ENCODE measurements at regions not wholly inside any gene's neighbourhood (a gene's known extent, or its start where the extent isn't known, plus 50 kb on each side); places are given as distances from the start of the nearest gene placed in this dataset.
A peak's percentile ranks its signal among the peaks of the same experiment; 100 is the strongest.

- DNase-seq (ENCODE audit: low spot score in 2 of 2): no peak
- Histone ChIP-seq H3K4me1 (no peaks in the 10 kb centered on the region), H3K36me3 (replicated peaks) (no peaks in the 10 kb centered on the region), H3K4me3 (no peak overlapping the region), H3K9me3 (no peaks in the 10 kb centered on the region), H3K27me3 (ENCODE audit: low read depth) (peaks cover 7% of the 10 kb centered on the region)
- in situ Hi-C loops (cut with MboI; ENCODE audit: low sequenced_read_pairs): no loop called here
Observed at GRCh38 chr1:55355549-55355948, 140.4 kb upstream of the USP24 start.

GRCh38 chr1:55353707-55354620 is 138.8 kb upstream of the USP24 start:
- Histone ChIP-seq H3K36me3 (replicated peaks) (no peaks in the 10 kb centered on the region), H3K9me3 (no peaks in the 10 kb centered on the region)
- in situ Hi-C loops (cut with MboI; ENCODE audit: low sequenced_read_pairs): no loop called here

GRCh38 chr1:55352811-55353180 is 137.6 kb upstream of the USP24 start:
- no peaks in the 10 kb centered on the region for H3K9me3 ChIP-seq
- in situ Hi-C loops (cut with MboI; ENCODE audit: low sequenced_read_pairs): no loop called here
- DNase-seq (ENCODE audit: low spot score in 2 of 2): no peak
- H3K4me3 ChIP-seq: no peak overlapping the region
- no peaks in the 10 kb centered on the region for H3K4me1 ChIP-seq
- peaks cover 7% of the 10 kb centered on the region for H3K27me3 ChIP-seq (ENCODE audit: low read depth)
- no peaks in the 10 kb centered on the region for H3K36me3 ChIP-seq (replicated peaks)

More at GRCh38 chr1:55353707-55354620, 138.8 kb upstream of the USP24 start:
- Histone ChIP-seq H3K4me1 (no peaks in the 10 kb centered on the region), H3K27me3 (ENCODE audit: low read depth) (peaks cover 7% of the 10 kb centered on the region), H3K4me3 (no peak overlapping the region)
- no peak for DNase-seq (ENCODE audit: low spot score in 2 of 2)

GRCh38 chr1:55352080-55352810 is 137.1 kb upstream of the USP24 start:
- Histone ChIP-seq H3K27me3 (ENCODE audit: low read depth) (peaks cover 6% of the 10 kb centered on the region), H3K36me3 (replicated peaks) (no peaks in the 10 kb centered on the region), H3K4me1 (no peaks in the 10 kb centered on the region), H3K4me3 (no peak overlapping the region), H3K9me3 (no peaks in the 10 kb centered on the region)
- DNase-seq (ENCODE audit: low spot score in 2 of 2): no peak
- in situ Hi-C loops (cut with MboI; ENCODE audit: low sequenced_read_pairs): no loop called here

- H3K36me3 ChIP-seq (replicated peaks): no peaks in the 10 kb centered on the region
- in situ Hi-C loops (cut with MboI; ENCODE audit: low sequenced_read_pairs): no loop called here
- peaks cover 4% of the 10 kb centered on the region; the same call in 1 of the 2 replicates for H3K27me3 ChIP-seq (ENCODE audit: low read depth)
- no peaks in the 10 kb centered on the region for H3K9me3 ChIP-seq
- no peaks in the 10 kb centered on the region for H3K4me1 ChIP-seq
- no peak overlapping the region for H3K4me3 ChIP-seq
- no peak for DNase-seq (ENCODE audit: low spot score in 2 of 2)
Observed at GRCh38 chr1:55348356-55348755, 133.2 kb upstream of the USP24 start.

- Histone ChIP-seq H3K36me3 (replicated peaks) (no peaks in the 10 kb centered on the region), H3K4me1 (no peaks in the 10 kb centered on the region), H3K4me3 (no peak overlapping the region), H3K27me3 (ENCODE audit: low read depth) (peaks cover 4% of the 10 kb centered on the region; the same call in 1 of the 2 replicates), H3K9me3 (no peaks in the 10 kb centered on the region)
- DNase-seq (ENCODE audit: low spot score in 2 of 2): no peak
- in situ Hi-C loops (cut with MboI; ENCODE audit: low sequenced_read_pairs): no loop called here
Observed at GRCh38 chr1:55347866-55348265, 132.7 kb upstream of the USP24 start.

GRCh38 chr1:55347041-55347440 is 131.9 kb upstream of the USP24 start:
- no peak for DNase-seq (ENCODE audit: low spot score in 2 of 2)
- H3K4me1 ChIP-seq: no peaks in the 10 kb centered on the region
- H3K27me3 ChIP-seq (ENCODE audit: low read depth): peaks cover 4% of the 10 kb centered on the region; the same call in 1 of the 2 replicates
- no peaks in the 10 kb centered on the region for H3K9me3 ChIP-seq
- in situ Hi-C loops (cut with MboI; ENCODE audit: low sequenced_read_pairs): no loop called here
- H3K4me3 ChIP-seq: no peak overlapping the region
- no peaks in the 10 kb centered on the region for H3K36me3 ChIP-seq (replicated peaks)

GRCh38 chr1:55346586-55346985 is 131.4 kb upstream of the USP24 start:
- Histone ChIP-seq H3K4me3 (no peak overlapping the region), H3K9me3 (no peaks in the 10 kb centered on the region), H3K27me3 (ENCODE audit: low read depth) (peaks cover 4% of the 10 kb centered on the region; the same call in 1 of the 2 replicates), H3K36me3 (replicated peaks) (no peaks in the 10 kb centered on the region), H3K4me1 (no peaks in the 10 kb centered on the region)
- DNase-seq (ENCODE audit: low spot score in 2 of 2): no peak
- in situ Hi-C loops (cut with MboI; ENCODE audit: low sequenced_read_pairs): no loop called here

- in situ Hi-C loops (cut with MboI; ENCODE audit: low sequenced_read_pairs): no loop called here
- Histone ChIP-seq H3K27me3 (ENCODE audit: low read depth) (no peaks in the 10 kb centered on the region), H3K4me3 (no peak overlapping the region), H3K4me1 (no peaks in the 10 kb centered on the region), H3K9me3 (no peaks in the 10 kb centered on the region), H3K36me3 (replicated peaks) (no peaks in the 10 kb centered on the region)
- DNase-seq (ENCODE audit: low spot score in 2 of 2): no peak
Observed at GRCh38 chr1:55339681-55340080, 124.5 kb upstream of the USP24 start.

GRCh38 chr1:55338448-55338820 is 123.3 kb upstream of the USP24 start:
- Histone ChIP-seq H3K4me3 (no peak overlapping the region), H3K9me3 (no peaks in the 10 kb centered on the region), H3K4me1 (no peaks in the 10 kb centered on the region), H3K27me3 (ENCODE audit: low read depth) (no peaks in the 10 kb centered on the region), H3K36me3 (replicated peaks) (no peaks in the 10 kb centered on the region)
- in situ Hi-C loops (cut with MboI; ENCODE audit: low sequenced_read_pairs): no loop called here
- no peak for DNase-seq (ENCODE audit: low spot score in 2 of 2)

GRCh38 chr1:55337801-55338447 is 122.8 kb upstream of the USP24 start:
- peak; percentile 46 to 66 for DNase-seq (ENCODE audit: low spot score in 2 of 2)
- H3K9me3 ChIP-seq: no peaks in the 10 kb centered on the region
- H3K4me3 ChIP-seq: no peak overlapping the region
- H3K4me1 ChIP-seq: no peaks in the 10 kb centered on the region
- H3K36me3 ChIP-seq (replicated peaks): no peaks in the 10 kb centered on the region
- in situ Hi-C loops (cut with MboI; ENCODE audit: low sequenced_read_pairs): no loop called here
- no peaks in the 10 kb centered on the region for H3K27me3 ChIP-seq (ENCODE audit: low read depth)

GRCh38 chr1:55334797-55335196 is 119.6 kb upstream of the USP24 start:
- Histone ChIP-seq H3K9me3 (no peaks in the 10 kb centered on the region), H3K4me3 (no peak overlapping the region), H3K36me3 (replicated peaks) (no peaks in the 10 kb centered on the region), H3K27me3 (ENCODE audit: low read depth) (no peaks in the 10 kb centered on the region), H3K4me1 (no peaks in the 10 kb centered on the region)
- in situ Hi-C loops (cut with MboI; ENCODE audit: low sequenced_read_pairs): no loop called here
- DNase-seq (ENCODE audit: low spot score in 2 of 2): no peak

- Histone ChIP-seq H3K27me3 (ENCODE audit: low read depth) (no peaks in the 10 kb centered on the region), H3K9me3 (no peaks in the 10 kb centered on the region), H3K4me3 (no peak overlapping the region), H3K4me1 (no peaks in the 10 kb centered on the region), H3K36me3 (replicated peaks) (no peaks in the 10 kb centered on the region)
- DNase-seq (ENCODE audit: low spot score in 2 of 2): no peak
- in situ Hi-C loops (cut with MboI; ENCODE audit: low sequenced_read_pairs): no loop called here
Observed at GRCh38 chr1:55334160-55334559, 119.0 kb upstream of the USP24 start.

- H3K9me3 ChIP-seq: no peaks in the 10 kb centered on the region
- H3K27me3 ChIP-seq (ENCODE audit: low read depth): no peaks in the 10 kb centered on the region
- in situ Hi-C loops (cut with MboI; ENCODE audit: low sequenced_read_pairs): no loop called here
- H3K4me3 ChIP-seq: no peak overlapping the region
- no peaks in the 10 kb centered on the region for H3K36me3 ChIP-seq (replicated peaks)
- no peaks in the 10 kb centered on the region for H3K4me1 ChIP-seq
- DNase-seq (ENCODE audit: low spot score in 2 of 2): no peak
Observed at GRCh38 chr1:55333461-55333860, 118.3 kb upstream of the USP24 start.

Measured in HAP-1 (cell line).